Endothelial cell of umbilical vein (primary cell): ENCODE measurements at regions not wholly inside any gene's neighbourhood (a gene's known extent, or its start where the extent isn't known, plus 50 kb on each side); places are given as distances from the start of the nearest gene placed in this dataset.

ENCODE experiments used
- BruUV-seq: library from RNA; stranded (reverse); fragments of 400-500 nt; replicated peaks from 2 replicates; lab custom pipeline; 2021; lab: Mats Ljungman, UMichigan
- CTCF ChIA-PET: fragments of 300-600, 350-600 bp; sonication (Branson Sonifier 250); formaldehyde crosslinking; loops from one replicate; lab custom pipeline; 2021; ENCODE audit warnings: antibody characterized with exemption, inconsistent platforms; lab: Charles Lee
- POLR2A ChIA-PET: fragments of 300-600, 350-600 bp; sonication (Branson Sonifier 250); formaldehyde crosslinking; loops from one replicate; lab custom pipeline; 2021; ENCODE audit warnings: antibody characterized with exemption, inconsistent platforms; lab: Charles Lee
- DNase-seq: peaks from one replicate; pipeline ENCODE4 v3.0.0-alpha.2; 2011; ENCODE audit warnings: low read depth, low spot score
- FAIRE-seq: peaks from 2 replicates; lab custom pipeline; 2011; peaks lifted over from hg19 to GRCh38; lab: Jason Lieb, UNC
- H2AFZ ChIP-seq: 2 replicates; pipeline ENCODE4 v1.6.0; 2012; ENCODE audit warnings: low read depth, low read length, control low read depth, inconsistent platforms
- H3K27ac ChIP-seq: 2 replicates; pipeline ENCODE4 v1.5.1; 2011; ENCODE audit warnings: low read depth, mild to moderate bottlenecking, control low read depth, low read length, moderate library complexity; ENCODE audit not compliant: insufficient read depth
- H3K27me3 ChIP-seq, 2 experiments: 2 replicates each; pipeline versions ENCODE4 v1.6.0 to v1.6.1; 2011; ENCODE audit warnings: low read length in 2 of 2, mixed read lengths in 1 of 2; ENCODE audit not compliant: control insufficient read depth in 2 of 2, insufficient read depth in 2 of 2
- H3K36me3 ChIP-seq, 2 experiments: 2 replicates in 1 of 2; 3 replicates in 1 of 2; pipeline ENCODE4 v1.5.1; 2011; ENCODE audit warnings: low read length in 2 of 2, mild to moderate bottlenecking in 1 of 2, moderate library complexity in 1 of 2; ENCODE audit not compliant: control insufficient read depth in 2 of 2, insufficient read depth in 2 of 2; ENCODE audit errors: extremely low read depth in 1 of 2
- H3K4me1 ChIP-seq: 3 replicates; pipeline ENCODE4 v1.5.1; 2011; ENCODE audit warnings: mild to moderate bottlenecking, low read length; ENCODE audit not compliant: control insufficient read depth, insufficient read depth; ENCODE audit errors: extremely low read depth
- H3K4me2 ChIP-seq: 2 replicates; pipeline ENCODE4 v1.6.1; 2011; ENCODE audit warnings: low read length, control low read depth, mixed read lengths; ENCODE audit not compliant: insufficient read depth
- H3K4me3 ChIP-seq, 3 experiments: fragments of 200-600 bp in 1 of 3; sonication (generic), shearing (Covaris generic) in 1 of 3; replicated peaks in 1 of 3; 2 replicates each; pipeline ENCODE4 v1.5.1; 2011 to 2016; ENCODE audit warnings: control low read depth in 3 of 3, low read length in 3 of 3, mild to moderate bottlenecking in 2 of 3, inconsistent platforms in 1 of 3, low read depth in 1 of 3, moderate library complexity in 1 of 3; ENCODE audit not compliant: insufficient read depth in 1 of 3
- H3K79me2 ChIP-seq: 2 replicates; pipeline ENCODE4 v1.6.0; 2012; ENCODE audit warnings: low read length, inconsistent platforms; ENCODE audit not compliant: control insufficient read depth, insufficient read depth
- H3K9ac ChIP-seq: replicated peaks from 2 replicates; pipeline ENCODE3; 2011; ENCODE audit warnings: low read length, control low read depth; ENCODE audit not compliant: insufficient read depth; ENCODE audit errors: extremely low read depth
- H3K9me1 ChIP-seq: replicated peaks from 3 replicates; pipeline ENCODE4 v1.6.0; 2011; ENCODE audit warnings: mild to moderate bottlenecking, low read length; ENCODE audit not compliant: control insufficient read depth, insufficient read depth; ENCODE audit errors: extremely low read depth
- H3K9me3 ChIP-seq: replicated peaks from 2 replicates; pipeline ENCODE4 v1.5.1; 2012; ENCODE audit warnings: low read length, inconsistent platforms; ENCODE audit not compliant: control insufficient read depth, insufficient read depth
- H4K20me1 ChIP-seq: replicated peaks from 2 replicates; pipeline ENCODE3; 2011; ENCODE audit warnings: mild to moderate bottlenecking, low read length; ENCODE audit not compliant: control insufficient read depth, insufficient read depth; ENCODE audit errors: extremely low read depth
- CTCF ChIP-seq, 2 donors: IDR thresholded peaks; 1 replicate in 1 of 2; 2 replicates in 1 of 2; pipeline ENCODE4 v1.5.1; 2011; ENCODE audit warnings: low read length in 2 of 2, mild to moderate bottlenecking in 2 of 2, moderate library complexity in 2 of 2, control low read depth in 1 of 2, inconsistent platforms in 1 of 2, low read depth in 1 of 2; ENCODE audit not compliant: insufficient read depth in 1 of 2; ENCODE audit errors: extremely low read depth in 1 of 2
- EZH2 ChIP-seq: IDR thresholded peaks from 2 replicates; pipeline ENCODE4 v1.6.1; 2012; ENCODE audit warnings: borderline replicate concordance, low read depth, mild to moderate bottlenecking, moderate library complexity, low read length, inconsistent platforms; ENCODE audit not compliant: severe bottlenecking
- JUN ChIP-seq: IDR thresholded peaks from 2 replicates; pipeline ENCODE4 v1.6.1; 2011; ENCODE audit warnings: borderline replicate concordance, low read depth; ENCODE audit not compliant: insufficient read length, insufficient read depth
- MAX ChIP-seq: IDR thresholded peaks from 2 replicates; pipeline ENCODE4 v1.6.1; 2011; ENCODE audit not compliant: insufficient read depth, insufficient read length
- MYC ChIP-seq: IDR thresholded peaks from one replicate; pipeline ENCODE4 v1.6.1; 2011; ENCODE audit warnings: mild to moderate bottlenecking, low read depth, low read length
- POLR2A ChIP-seq: IDR thresholded peaks from 2 replicates; pipeline ENCODE4 v1.6.1; 2012; ENCODE audit warnings: low read depth, mild to moderate bottlenecking, control low read depth, low read length
- POLR2AphosphoS5 ChIP-seq: IDR thresholded peaks from 2 replicates; pipeline ENCODE4 v1.6.1; 2012; ENCODE audit warnings: low read depth, mild to moderate bottlenecking, control low read depth, low read length, moderate library complexity; ENCODE audit not compliant: insufficient read depth
- dilution Hi-C: fragments of 300-500 bp; cut with MboI; formaldehyde crosslinking; loops from one replicate; pipeline ENCODE4 v1.15.0; 2019; ENCODE audit warnings: low sequenced_read_pairs; ENCODE audit not compliant: extremely low pct_ligation_motif_present
- intact Hi-C: fragments of 100-400 bp; cut with micrococcal nuclease; formaldehyde crosslinking; loops from one replicate; pipeline ENCODE4 v1.10.0; 2022

- POLR2A ChIA-PET, result no interaction called here
- no TSS peak for BruUV-seq
- Histone ChIP-seq H3K9me3 (no peaks in the 10 kb centered on the region), H3K36me3 (no peaks in the 10 kb centered on the region), H3K4me3 (no peak overlapping the region), H3K27ac (no peak overlapping the region), H2AFZ (no peak overlapping the region), H3K9me1 (no peaks in the 10 kb centered on the region), H3K4me1 (no peaks in the 10 kb centered on the region), H3K9ac (no peak overlapping the region), H3K4me2 (no peak overlapping the region), H4K20me1 (no peaks in the 10 kb centered on the region), H3K79me2 (no peaks in the 10 kb centered on the region), H3K27me3 (peaks cover 21 to 23% of the 10 kb centered on the region in 2 experiments)
- DNase-seq (no peak), FAIRE-seq (no peak)
- intact Hi-C loops (no loop called here), dilution Hi-C loops (no loop called here)
- CTCF ChIA-PET, result no interaction called here
- TF ChIP-seq MAX, result no peak
- TF ChIP-seq CTCF (IDR thresholded peaks at IDR 0.05; ENCODE audit: extremely low read depth in 1 of 2, insufficient read depth in 1 of 2, low read depth in 1 of 2, low read length in 2 of 2), result no peak
- no peak for TF ChIP-seq POLR2AphosphoS5
- no peak for TF ChIP-seq EZH2
- no peak for TF ChIP-seq POLR2A
These were observed 325.9 kb downstream of the MIAT start for GRCh38 chr22:26983311-26983710.

GRCh38 chr22:26985206-26985605 is 327.8 kb downstream of the MIAT start:
- no peak overlapping the region for H3K4me2 ChIP-seq
- H3K79me2 ChIP-seq, result no peaks in the 10 kb centered on the region
- dilution Hi-C loops (no loop called here), intact Hi-C loops (no loop called here)
- no peaks in the 10 kb centered on the region for H3K9me3 ChIP-seq
- FAIRE-seq (no peak), DNase-seq (no peak)
- H3K4me3 ChIP-seq, result no peak overlapping the region
- H3K27me3 ChIP-seq, result peaks cover 24 to 25% of the 10 kb centered on the region in 2 experiments
- no peaks in the 10 kb centered on the region for H3K4me1 ChIP-seq
- POLR2A ChIA-PET, result no interaction called here
- no TSS peak for BruUV-seq
- no peak overlapping the region for H2AFZ ChIP-seq
- no peaks in the 10 kb centered on the region for H3K9me1 ChIP-seq
- no peak overlapping the region for H3K27ac ChIP-seq
- TF ChIP-seq JUN, result no peak
- no peak for TF ChIP-seq POLR2AphosphoS5
- no peak for TF ChIP-seq MYC
- no peaks in the 10 kb centered on the region for H3K36me3 ChIP-seq
- CTCF ChIA-PET, result interaction anchor here (1.2 kb wide), 1 partner anchor 47 kb away, joined by 3 read pairs; no protein-coding TSS in a partner anchor
- no peak overlapping the region for H3K9ac ChIP-seq
- no peaks in the 10 kb centered on the region for H4K20me1 ChIP-seq
